NCI-H2029 treated with DMSO at 0.1 percent for 48 hours (cell line): ENCODE measurements at regions not wholly inside any gene's neighbourhood (a gene's known extent, or its start where the extent isn't known, plus 50 kb on each side); places are given as distances from the start of the nearest gene placed in this dataset.
"Not testable (repeated sequence)": the region's sequence is repeated elsewhere in the genome, so short reads cannot be mapped to it uniquely, and the experiment has no call there.

ENCODE experiments used
- DNase-seq: peaks from one replicate; lab custom pipeline; 2025; lab: John Stamatoyannopoulos, UW

- not testable (repeated sequence) for DNase-seq
These were observed 111.4 kb upstream of the METTL9 start for GRCh38 chr16:21487956-21488355.

- not testable (repeated sequence) for DNase-seq
These were observed 100.3 kb upstream of the METTL9 start for GRCh38 chr16:21499046-21499445.

- DNase-seq, result not testable (repeated sequence)
These were observed 98.0 kb upstream of the METTL9 start for GRCh38 chr16:21501223-21501868.

GRCh38 chr16:21501869-21502667, 97.3 kb upstream of the METTL9 start:
- DNase-seq, result peak; percentile 62

GRCh38 chr16:21503574-21503920, 95.8 kb upstream of the METTL9 start:
- DNase-seq, result not testable (repeated sequence)

GRCh38 chr16:21503941-21504832, 95.2 kb upstream of the METTL9 start:
- DNase-seq, result not testable (repeated sequence)

- not testable (repeated sequence) for DNase-seq
These were observed 93.4 kb upstream of the METTL9 start for GRCh38 chr16:21505751-21506520.

GRCh38 chr16:21506857-21507456, 92.4 kb upstream of the METTL9 start:
- not testable (repeated sequence) for DNase-seq

- DNase-seq, result not testable (repeated sequence)
These were observed 91.6 kb upstream of the METTL9 start for GRCh38 chr16:21507631-21508305.

GRCh38 chr16:21508661-21509436, 90.5 kb upstream of the METTL9 start:
- not testable (repeated sequence) for DNase-seq

- not testable (repeated sequence) for DNase-seq
These were observed 89.8 kb upstream of the METTL9 start for GRCh38 chr16:21509437-21510086.

GRCh38 chr16:21510869-21511255, 88.5 kb upstream of the METTL9 start:
- not testable (repeated sequence) for DNase-seq

- DNase-seq, result not testable (repeated sequence)
These were observed 87.8 kb upstream of the METTL9 start for GRCh38 chr16:21511315-21512210.

GRCh38 chr16:21512280-21513192, 86.8 kb upstream of the METTL9 start:
- not testable (repeated sequence) for DNase-seq

- not testable (repeated sequence) for DNase-seq
These were observed 86.0 kb upstream of the METTL9 start for GRCh38 chr16:21513337-21513741.

GRCh38 chr16:21513812-21514473, 85.4 kb upstream of the METTL9 start:
- not testable (repeated sequence) for DNase-seq

GRCh38 chr16:21514474-21514840, 84.9 kb upstream of the METTL9 start:
- not testable (repeated sequence) for DNase-seq
